GM12878 (cell line): ENCODE measurements at regions not wholly inside any gene's neighbourhood (a gene's known extent, or its start where the extent isn't known, plus 50 kb on each side); places are given as distances from the start of the nearest gene placed in this dataset.

Source experiments
- ATAC-seq: fragments of 200-7000 bp; cut with Tn5 transposase; 3 replicates; pipeline ENCODE4 v1.9.1; 2020; ENCODE audit warnings: mild to moderate bottlenecking, moderate library complexity
- BruUV-seq: library from RNA; stranded (reverse); fragments of 400-500 nt; replicated peaks from 2 replicates; lab custom pipeline; 2021; lab: Mats Ljungman, UMichigan
- CTCF ChIA-PET: fragments of 300-600 bp; sonication (Branson Sonifier 250); formaldehyde crosslinking; extraction: SDS; loops from one replicate; lab custom pipeline; 2021; ENCODE audit warnings: inconsistent platforms; lab: Yijun Ruan, JAX
- POLR2A ChIA-PET: fragments of 350-600 bp; formaldehyde crosslinking; extraction: SDS; loops from one replicate; lab custom pipeline; 2021; ENCODE audit warnings: inconsistent platforms; lab: Charles Lee
- RAD21 ChIA-PET: fragments of 300-600 bp; sonication (Branson Sonifier 250); formaldehyde crosslinking; loops from one replicate; lab custom pipeline; 2023; ENCODE audit warnings: antibody characterized with exemption; ENCODE audit not compliant: unreplicated experiment; lab: Charles Lee
- SMC1A ChIA-PET: fragments of 300-600 bp; sonication (Branson Sonifier 250); formaldehyde crosslinking; loops from one replicate; lab custom pipeline; 2023; ENCODE audit not compliant: unreplicated experiment, uncharacterized antibody; lab: Charles Lee
- DNase-seq: peaks from one replicate; pipeline ENCODE4 v3.0.0-alpha.2; 2011; ENCODE audit warnings: low read depth, low spot score
- FAIRE-seq: peaks from 3 replicates; lab custom pipeline; 2011; peaks lifted over from hg19 to GRCh38; lab: Jason Lieb, UNC
- H2AFZ ChIP-seq: 2 replicates; pipeline ENCODE4 v1.6.0; 2011; ENCODE audit warnings: low read depth, low read length, control low read depth; ENCODE audit not compliant: control insufficient read depth
- H3K27ac ChIP-seq: 2 replicates; pipeline ENCODE4 v1.5.1; 2011; ENCODE audit warnings: control low read depth; ENCODE audit not compliant: control insufficient read depth, insufficient read depth
- H3K27me3 ChIP-seq, 2 experiments: replicated peaks in 1 of 2; 2 replicates each; pipeline versions ENCODE4 v1.6.0 to v1.6.1; 2011; ENCODE audit warnings: low read length in 1 of 2; ENCODE audit not compliant: control insufficient read depth in 2 of 2, insufficient read depth in 2 of 2
- H3K36me3 ChIP-seq, 2 experiments: 2 replicates each; pipeline ENCODE4 v1.5.1; 2011; ENCODE audit warnings: low read length in 1 of 2; ENCODE audit not compliant: control insufficient read depth in 2 of 2, insufficient read depth in 2 of 2
- H3K4me1 ChIP-seq: 2 replicates; pipeline ENCODE4 v1.6.1; 2011; ENCODE audit warnings: mild to moderate bottlenecking, low read length, moderate library complexity, mixed read lengths; ENCODE audit not compliant: control insufficient read depth, insufficient read depth
- H3K4me2 ChIP-seq: 2 replicates; pipeline ENCODE4 v1.6.0; 2011; ENCODE audit warnings: control low read depth; ENCODE audit not compliant: control insufficient read depth, insufficient read depth
- H3K4me3 ChIP-seq: fragments of 200-600 bp; sonication (generic); 2 replicates; pipeline ENCODE4 v1.5.1; 2016
- H3K79me2 ChIP-seq: 2 replicates; pipeline ENCODE4 v1.6.0; 2011; ENCODE audit warnings: low read length; ENCODE audit not compliant: control insufficient read depth, insufficient read depth
- H3K9ac ChIP-seq: 2 replicates; pipeline ENCODE4 v1.8.0; 2011; ENCODE audit warnings: low read length, control low read depth, mixed read lengths; ENCODE audit not compliant: control insufficient read depth, insufficient read depth
- H3K9me3 ChIP-seq: replicated peaks from 3 replicates; pipeline ENCODE4 v1.5.1; 2011; ENCODE audit warnings: mild to moderate bottlenecking, low read length; ENCODE audit not compliant: control insufficient read depth, insufficient read depth
- H4K20me1 ChIP-seq: 2 replicates; pipeline ENCODE4 v1.6.0; 2011; ENCODE audit not compliant: control insufficient read depth, insufficient read depth
- BCL3 ChIP-seq: IDR thresholded peaks from 2 replicates; pipeline ENCODE4 v1.6.1; 2011; ENCODE audit warnings: borderline replicate concordance, low read depth, mild to moderate bottlenecking, moderate library complexity, low read length; ENCODE audit not compliant: insufficient read depth, poor library complexity, severe bottlenecking
- BCLAF1 ChIP-seq: fragments of 450-650 bp; IDR thresholded peaks from 2 replicates; pipeline ENCODE4 v1.6.1; 2017; ENCODE audit warnings: antibody characterized with exemption, mild to moderate bottlenecking, moderate library complexity
- CBX5 ChIP-seq: sonication (generic); IDR thresholded peaks from 2 replicates; pipeline ENCODE4 v1.6.1; 2016; ENCODE audit warnings: low read depth, moderate library complexity, mild to moderate bottlenecking, inconsistent platforms
- EGR1 ChIP-seq, 2 experiments: IDR thresholded peaks; 1 replicate in 1 of 2; 2 replicates in 1 of 2; pipeline ENCODE4 v1.6.1; 2011 to 2012; ENCODE audit warnings: low read depth in 2 of 2, low read length in 2 of 2, borderline replicate concordance in 1 of 2, mild to moderate bottlenecking in 1 of 2, moderate library complexity in 1 of 2
- MEF2A ChIP-seq: IDR thresholded peaks from 2 replicates; pipeline ENCODE4 v1.6.1; 2011; ENCODE audit warnings: low read depth, mild to moderate bottlenecking, low read length, moderate library complexity; ENCODE audit not compliant: insufficient read depth
- NR2C2 ChIP-seq: IDR thresholded peaks from 2 replicates; pipeline ENCODE4 v1.6.1; 2011; ENCODE audit warnings: borderline replicate concordance, low read depth; ENCODE audit not compliant: control insufficient read depth, insufficient read length
- RB1 ChIP-seq: fragments of 450-650 bp; formaldehyde crosslinking; IDR thresholded peaks from 2 replicates; pipeline ENCODE4 v1.6.1; 2017; ENCODE audit warnings: mild to moderate bottlenecking, borderline replicate concordance
- SMAD5 ChIP-seq: IDR thresholded peaks from 2 replicates; pipeline ENCODE4 v1.6.1; 2016; ENCODE audit warnings: antibody characterized with exemption, low read depth
- ZNF622 ChIP-seq: fragments of 450-650 bp; IDR thresholded peaks from 2 replicates; pipeline ENCODE4 v1.6.1; 2017; ENCODE audit warnings: mild to moderate bottlenecking, inconsistent platforms
- ZZZ3 ChIP-seq: IDR thresholded peaks from 2 replicates; pipeline ENCODE4 v1.6.1; 2011; ENCODE audit warnings: low read depth; ENCODE audit not compliant: control insufficient read depth, insufficient read length
- WGBS: methylation state at CpG from one replicate; pipeline ENCODE4 v1.1.6; 2016; ENCODE audit warnings: low lambda C conversion rate; ENCODE audit not compliant: insufficient replicate concordance, insufficient coverage; ENCODE audit errors: missing lambda C conversion rate; 5-methylcytosine and 5-hydroxymethylcytosine counted together
- in situ Hi-C: fragments of 300-500 bp; cut with MboI; formaldehyde crosslinking; loops from 9 replicates; pipeline ENCODE4 v1.14.3; 2018; ENCODE audit warnings: mixed read lengths
- intact Hi-C: fragments of 100-400 bp; cut with micrococcal nuclease; formaldehyde crosslinking; loops from one replicate; pipeline ENCODE4 v1.14.2; 2022; ENCODE audit not compliant: unreplicated experiment

GRCh38 chr2:22403748-22404147 is 981.2 kb upstream of the KLHL29 start:
- Histone ChIP-seq H3K9ac (no peak overlapping the region), H3K79me2 (no peaks in the 10 kb centered on the region), H3K27me3 (no peaks in the 10 kb centered on the region), H3K36me3 (no peaks in the 10 kb centered on the region), H4K20me1 (no peaks in the 10 kb centered on the region), H3K4me1 (no peaks in the 10 kb centered on the region), H2AFZ (no peak overlapping the region), H3K27ac (no peak overlapping the region), H3K4me3 (no peak overlapping the region), H3K4me2 (no peak overlapping the region), H3K9me3 (no peaks in the 10 kb centered on the region)
- TF ChIP-seq ZZZ3 (no peak), EGR1 (IDR thresholded peaks at IDR 0.05; ENCODE audit: borderline replicate concordance in 1 of 2, low read depth in 2 of 2, low read length in 2 of 2) (no peak), SMAD5 (no peak), ZNF622 (no peak), BCL3 (no peak), MEF2A (no peak), CBX5 (no peak), BCLAF1 (no peak), NR2C2 (no peak), RB1 (no peak)
- SMC1A ChIA-PET = no interaction called here
- DNase-seq (no peak), ATAC-seq (no peak), FAIRE-seq (no peak)
- BruUV-seq = no TSS peak
- intact Hi-C loops = no loop called here
- POLR2A ChIA-PET = no interaction called here
- CTCF ChIA-PET = no interaction called here
- WGBS = 0% methylated on average over 1 of the region's 1 CpG
- RAD21 ChIA-PET = no interaction called here
- in situ Hi-C loops = no loop called here
